ENCODE measurements at regions not wholly inside any gene's neighbourhood (a gene's known extent, or its start where the extent isn't known, plus 50 kb on each side); places are given as distances from the start of the nearest gene placed in this dataset.

GRCh38 chr6:95815389-95816056 is 200.3 kb upstream of the FUT9 start (continued):
- TF ChIP-seq ZBTB7B (CRISPR knock-in tag; IDR thresholded peaks at IDR 0.05) (peak; percentile 91), E2F5 (CRISPR knock-in tag; conservative IDR thresholded peaks at IDR 0.05) (no peak), CREBL2 (CRISPR knock-in tag; IDR thresholded peaks at IDR 0.05; ENCODE audit: borderline replicate concordance) (no peak), ZBTB14 (CRISPR knock-in tag; IDR thresholded peaks at IDR 0.05) (no peak), DMTF1 (CRISPR knock-in tag; IDR thresholded peaks at IDR 0.05) (no peak), DPF2 (CRISPR knock-in tag; IDR thresholded peaks at IDR 0.05; ENCODE audit: borderline replicate concordance, low read depth) (peak; percentile 95), U2AF1 (optimal IDR thresholded peaks at IDR 0.05; ENCODE audit: low read depth, low read length) (no peak), ZNF563 (CRISPR knock-in tag; IDR thresholded peaks at IDR 0.05) (no peak), IKZF5 (CRISPR knock-in tag; IDR thresholded peaks at IDR 0.05) (peak; percentile 97), ZNF230 (CRISPR knock-in tag; IDR thresholded peaks at IDR 0.05) (no peak), GFI1 (CRISPR knock-in tag; IDR thresholded peaks at IDR 0.05; ENCODE audit: borderline replicate concordance) (peak; percentile 89), ZFP36L2 (CRISPR knock-in tag; IDR thresholded peaks at IDR 0.05) (0 out of 2 replicates have a peak, but pooled peaks have one; percentile 62), CHD4 (IDR thresholded peaks at IDR 0.05; ENCODE audit: borderline replicate concordance, low read length) (peak; percentile 82; the same call in 1 of the 2 replicates), ERF (CRISPR knock-in tag; IDR thresholded peaks at IDR 0.05) (peak; percentile 97), RNF219 (CRISPR knock-in tag; IDR thresholded peaks at IDR 0.05) (no peak), YEATS2 (CRISPR knock-in tag; IDR thresholded peaks at IDR 0.05; ENCODE audit: borderline replicate concordance) (peak; percentile 81; the same call in 1 of the 2 replicates), ZNF331 (CRISPR knock-in tag; IDR thresholded peaks at IDR 0.05) (peak; percentile 97), TCF12 (IDR thresholded peaks at IDR 0.05) (no peak), TCF12 (CRISPR knock-in tag; IDR thresholded peaks at IDR 0.05) (peak; percentile 79), ZBTB1 (CRISPR knock-in tag; IDR thresholded peaks at IDR 0.05; ENCODE audit: borderline replicate concordance) (no peak), RNF2 (conservative IDR thresholded peaks at IDR 0.05; ENCODE audit: low read depth) (no peak), ELF1 (CRISPR knock-in tag; IDR thresholded peaks at IDR 0.05) (peak; percentile 66), SRY (CRISPR knock-in tag; IDR thresholded peaks at IDR 0.05) (no peak; the same call in 1 of the 2 replicates), SNRNP70 (IDR thresholded peaks at IDR 0.05; ENCODE audit: low read depth, low read length) (no peak)

Data from HepG2 (cell line).